ENCODE measurements at regions not wholly inside any gene's neighbourhood (a gene's known extent, or its start where the extent isn't known, plus 50 kb on each side); places are given as distances from the start of the nearest gene placed in this dataset.

GRCh38 chr16:59201160-59201559 is 467.0 kb upstream of the GOT2 start:
- no peak overlapping the region for H3K4me3 Mint-ChIP-seq

GRCh38 chr16:59198487-59198886 is 464.4 kb upstream of the GOT2 start:
- no peaks in the 10 kb centered on the region; the same call in 1 of the 2 replicates for H3K9me3 Mint-ChIP-seq
- no peak overlapping the region for H3K27ac Mint-ChIP-seq
- no peak overlapping the region for H3K4me3 Mint-ChIP-seq
- no peaks in the 10 kb centered on the region; the same call in 1 of the 2 replicates for H3K27me3 Mint-ChIP-seq (ENCODE audit: insufficient read depth)
- TF ChIP-seq CTCF (IDR thresholded peaks at IDR 0.05), result no peak
- H3K36me3 Mint-ChIP-seq (ENCODE audit: low read depth), result no peaks in the 10 kb centered on the region
- no peaks in the 10 kb centered on the region for H3K4me1 Mint-ChIP-seq (ENCODE audit: low read depth)
- DNase-seq, result no peak

More at GRCh38 chr16:59201160-59201559, 467.0 kb upstream of the GOT2 start:
- Mint-ChIP-seq H3K27ac (no peak overlapping the region), H3K36me3 (ENCODE audit: low read depth) (no peaks in the 10 kb centered on the region), H3K4me1 (ENCODE audit: low read depth) (no peaks in the 10 kb centered on the region), H3K27me3 (ENCODE audit: insufficient read depth) (no peaks in the 10 kb centered on the region; the same call in 1 of the 2 replicates), H3K9me3 (no peaks in the 10 kb centered on the region; the same call in 1 of the 2 replicates)
- TF ChIP-seq CTCF (IDR thresholded peaks at IDR 0.05), result no peak
- no peak for DNase-seq

- no peaks in the 10 kb centered on the region for H3K9me3 Mint-ChIP-seq
- TF ChIP-seq CTCF (IDR thresholded peaks at IDR 0.05), result no peak
- H3K27ac Mint-ChIP-seq, result no peak overlapping the region
- H3K27me3 Mint-ChIP-seq (ENCODE audit: insufficient read depth), result no peaks in the 10 kb centered on the region; the same call in 1 of the 2 replicates
- DNase-seq, result no peak
- H3K4me3 Mint-ChIP-seq, result no peak overlapping the region
- no peaks in the 10 kb centered on the region for H3K4me1 Mint-ChIP-seq (ENCODE audit: low read depth)
- H3K36me3 Mint-ChIP-seq (ENCODE audit: low read depth), result no peaks in the 10 kb centered on the region
Observed at GRCh38 chr16:59195242-59195641, 461.1 kb upstream of the GOT2 start.

GRCh38 chr16:59193637-59194036 is 459.5 kb upstream of the GOT2 start:
- DNase-seq, result no peak
- H3K27ac Mint-ChIP-seq, result no peak overlapping the region
- no peak overlapping the region for H3K4me3 Mint-ChIP-seq
- no peaks in the 10 kb centered on the region for H3K9me3 Mint-ChIP-seq
- H3K4me1 Mint-ChIP-seq (ENCODE audit: low read depth), result no peaks in the 10 kb centered on the region
- H3K36me3 Mint-ChIP-seq (ENCODE audit: low read depth), result no peaks in the 10 kb centered on the region
- no peak for TF ChIP-seq CTCF (IDR thresholded peaks at IDR 0.05)
- H3K27me3 Mint-ChIP-seq (ENCODE audit: insufficient read depth), result no peaks in the 10 kb centered on the region; the same call in 1 of the 2 replicates

GRCh38 chr16:59192551-59193199 is 458.6 kb upstream of the GOT2 start:
- Mint-ChIP-seq H3K9me3 (no peaks in the 10 kb centered on the region), H3K36me3 (ENCODE audit: low read depth) (no peaks in the 10 kb centered on the region), H3K27me3 (ENCODE audit: insufficient read depth) (no peaks in the 10 kb centered on the region; the same call in 1 of the 2 replicates), H3K27ac (no peak overlapping the region), H3K4me1 (ENCODE audit: low read depth) (no peaks in the 10 kb centered on the region), H3K4me3 (no peak overlapping the region)
- peak; percentile 9 for DNase-seq
- TF ChIP-seq CTCF (IDR thresholded peaks at IDR 0.05), result peak; percentile 70
